Esophagus squamous epithelium (tissue), 5 donors: ENCODE measurements at regions not wholly inside any gene's neighbourhood (a gene's known extent, or its start where the extent isn't known, plus 50 kb on each side); places are given as distances from the start of the nearest gene placed in this dataset.

Source experiments
- DNase-seq: peaks from one replicate; lab custom pipeline; 2025; lab: John Stamatoyannopoulos, UW
- H3K27ac ChIP-seq, 4 donors: fragments of 200-600 bp; sonication (generic); one replicate each; pipeline ENCODE4 v1.5.1; 2016 to 2019; ENCODE audit warnings: mild to moderate bottlenecking in 1 of 4
- H3K27me3 ChIP-seq, 4 donors: fragments of 200-600 bp; sonication (generic); 1 replicate in 3 of 4; 2 replicates in 1 of 4; pipeline versions ENCODE4 v1.5.1 to v1.6.0; 2017 to 2021; ENCODE audit warnings: antibody characterized with exemption in 1 of 4
- H3K36me3 ChIP-seq, 3 donors: fragments of 200-600 bp; sonication (generic); one replicate each; pipeline ENCODE4 v1.5.1; 2016 to 2019
- H3K4me1 ChIP-seq, 3 donors: fragments of 200-600 bp; sonication (generic); one replicate each; pipeline ENCODE4 v1.5.1; 2017 to 2019
- H3K4me3 ChIP-seq, 4 donors: fragments of 200-600 bp; sonication (generic); 1 replicate in 3 of 4; 2 replicates in 1 of 4; pipeline ENCODE4 v1.5.1; 2016 to 2019; ENCODE audit warnings: mild to moderate bottlenecking in 2 of 4, moderate library complexity in 1 of 4
- H3K9me3 ChIP-seq, 3 donors: fragments of 200-600 bp; sonication (generic); one replicate each; pipeline ENCODE4 v1.5.1; 2016 to 2019
- POLR2A ChIP-seq, 4 donors: fragments of 450-650 bp; IDR thresholded peaks; one replicate each; pipeline ENCODE4 v1.6.1; 2017; ENCODE audit warnings: antibody characterized with exemption in 4 of 4, mild to moderate bottlenecking in 4 of 4, moderate library complexity in 3 of 4
- WGBS, 2 donors: methylation state at CpG; one replicate each; pipeline ENCODE4 v1.1.5; 2018; 5-methylcytosine and 5-hydroxymethylcytosine counted together
- intact Hi-C: fragments of 100-400 bp; cut with DNase I; formaldehyde crosslinking; loops from one replicate; pipeline ENCODE4 v1.15.0; 2022
- TF ChIP-seq, protein P1 (sequence below), 6 experiments: fragments of 450-650 bp in 4 of 6; fragments of 200-600 bp in 2 of 6; sonication (generic) in 2 of 6; IDR thresholded peaks; one replicate each; pipeline ENCODE4 v1.5.1; 2016 to 2019; ENCODE audit warnings: antibody characterized with exemption in 6 of 6, mild to moderate bottlenecking in 4 of 6, moderate library complexity in 4 of 6
- donor health status: DM: yes; HTN: yes; CAD: no.

DNA sequence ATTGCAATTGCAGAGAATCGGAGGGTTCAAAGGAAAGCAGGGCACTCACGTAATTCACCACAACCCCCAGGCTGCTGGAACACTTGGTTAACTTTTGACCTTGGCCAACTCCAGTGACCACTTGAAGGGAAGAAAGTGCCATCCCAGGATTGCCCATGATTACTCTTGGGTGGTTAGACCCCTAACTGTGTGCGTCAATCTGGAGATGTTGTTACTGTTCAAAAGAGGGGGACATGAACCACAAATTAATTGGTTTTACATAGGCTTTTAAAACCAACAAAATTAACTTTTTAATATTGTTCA is 50.1 kb upstream of the NCOA3 start:
- no peaks in the 10 kb centered on the region for H3K27me3 ChIP-seq
- no peak for DNase-seq
- 90 to 98% methylated on average over 3 of the region's 3 CpGs for WGBS, 2 donors
- H3K4me3 ChIP-seq: no peak overlapping the region
- H3K9me3 ChIP-seq: no peaks in the 10 kb centered on the region
- no peak for TF ChIP-seq POLR2A (IDR thresholded peaks at IDR 0.05)
- TF ChIP-seq, protein P1, sequence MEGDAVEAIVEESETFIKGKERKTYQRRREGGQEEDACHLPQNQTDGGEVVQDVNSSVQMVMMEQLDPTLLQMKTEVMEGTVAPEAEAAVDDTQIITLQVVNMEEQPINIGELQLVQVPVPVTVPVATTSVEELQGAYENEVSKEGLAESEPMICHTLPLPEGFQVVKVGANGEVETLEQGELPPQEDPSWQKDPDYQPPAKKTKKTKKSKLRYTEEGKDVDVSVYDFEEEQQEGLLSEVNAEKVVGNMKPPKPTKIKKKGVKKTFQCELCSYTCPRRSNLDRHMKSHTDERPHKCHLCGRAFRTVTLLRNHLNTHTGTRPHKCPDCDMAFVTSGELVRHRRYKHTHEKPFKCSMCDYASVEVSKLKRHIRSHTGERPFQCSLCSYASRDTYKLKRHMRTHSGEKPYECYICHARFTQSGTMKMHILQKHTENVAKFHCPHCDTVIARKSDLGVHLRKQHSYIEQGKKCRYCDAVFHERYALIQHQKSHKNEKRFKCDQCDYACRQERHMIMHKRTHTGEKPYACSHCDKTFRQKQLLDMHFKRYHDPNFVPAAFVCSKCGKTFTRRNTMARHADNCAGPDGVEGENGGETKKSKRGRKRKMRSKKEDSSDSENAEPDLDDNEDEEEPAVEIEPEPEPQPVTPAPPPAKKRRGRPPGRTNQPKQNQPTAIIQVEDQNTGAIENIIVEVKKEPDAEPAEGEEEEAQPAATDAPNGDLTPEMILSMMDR (IDR thresholded peaks at IDR 0.05): no peak
- peaks cover 6 to 41% (median 16%) of the 10 kb centered on the region in 3 donors for H3K4me1 ChIP-seq
- no peaks in the 10 kb centered on the region for H3K36me3 ChIP-seq
- intact Hi-C loops: no loop called here
- no peak overlapping the region for H3K27ac ChIP-seq
